GM12873 (cell line): ENCODE measurements at regions not wholly inside any gene's neighbourhood (a gene's known extent, or its start where the extent isn't known, plus 50 kb on each side); places are given as distances from the start of the nearest gene placed in this dataset.

Experiments used
- CTCF ChIP-seq: IDR thresholded peaks from 2 replicates; pipeline ENCODE4 v1.5.1; 2012; ENCODE audit warnings: low read depth, mild to moderate bottlenecking, moderate library complexity, low read length, control low read depth; ENCODE audit not compliant: insufficient read depth; ENCODE audit errors: missing control alignments

GRCh38 chr1:30186586-30186985 lies 536.8 kb downstream of the MATN1 start:
- no peak for TF ChIP-seq CTCF

GRCh38 chr1:30185809-30186208 lies 537.6 kb downstream of the MATN1 start:
- TF ChIP-seq CTCF, result no peak

- TF ChIP-seq CTCF, result no peak
Observed at GRCh38 chr1:30185313-30185712, 538.1 kb downstream of the MATN1 start.

GRCh38 chr1:30184393-30185141 lies 538.8 kb downstream of the MATN1 start:
- TF ChIP-seq CTCF, result no peak

- no peak for TF ChIP-seq CTCF
Observed at GRCh38 chr1:30183895-30184294, 539.5 kb downstream of the MATN1 start.

GRCh38 chr1:30183006-30183405 lies 540.4 kb downstream of the MATN1 start:
- no peak for TF ChIP-seq CTCF

- TF ChIP-seq CTCF, result no peak
Observed at GRCh38 chr1:30179942-30180543, 543.3 kb downstream of the MATN1 start.
